NCI-H460 (cell line): ENCODE measurements at regions not wholly inside any gene's neighbourhood (a gene's known extent, or its start where the extent isn't known, plus 50 kb on each side); places are given as distances from the start of the nearest gene placed in this dataset.
"Not testable (repeated sequence)": the region's sequence is repeated elsewhere in the genome, so short reads cannot be mapped to it uniquely, and the experiment has no call there.

Experiments used
- DNase-seq: peaks from one replicate; pipeline ENCODE4 v3.0.0-alpha.2; 2016; ENCODE audit warnings: low read depth; ENCODE audit errors: extremely low read depth

DNA sequence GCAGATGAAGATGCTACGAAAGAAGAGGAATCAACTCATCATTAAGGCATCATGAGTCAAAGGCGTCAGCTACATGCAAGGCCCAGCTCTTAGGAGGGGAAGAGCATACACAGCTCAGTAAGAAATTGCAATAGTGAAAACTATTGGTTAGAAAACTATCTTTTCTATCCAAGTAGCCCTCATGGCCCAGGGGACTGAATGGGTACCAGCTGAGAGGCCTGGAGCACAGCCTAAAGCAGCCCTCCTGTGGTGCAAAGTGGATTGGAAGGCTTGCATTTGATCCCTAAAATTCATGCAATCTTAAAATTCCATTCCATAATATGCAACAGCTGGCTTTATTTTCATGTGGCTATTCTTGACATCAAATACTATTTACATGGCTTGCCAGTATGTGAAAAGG, 251.8 kb upstream of the USP24 start:
- no peak for DNase-seq

DNA sequence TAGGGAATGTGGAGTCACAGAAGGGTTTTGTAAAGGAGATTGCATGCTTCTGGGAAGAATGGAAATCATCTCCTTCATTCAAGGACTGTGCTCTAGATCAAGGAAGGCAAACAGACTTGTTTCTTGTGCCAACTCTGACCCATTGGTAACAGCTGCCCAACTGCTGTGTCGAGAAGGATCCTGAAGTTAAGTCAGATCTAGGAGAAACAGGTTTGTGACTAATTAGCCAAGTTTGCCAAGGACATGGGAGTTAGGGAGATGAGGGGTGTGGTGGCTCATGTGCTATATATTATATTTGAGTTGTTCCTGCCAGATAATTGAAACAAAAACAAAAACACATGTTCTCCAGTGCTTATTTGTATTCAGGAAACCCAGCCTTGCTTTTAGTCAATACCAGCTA, 251.2 kb upstream of the USP24 start:
- DNase-seq, result no peak

GRCh38 chr1:55464550-55464949, 249.4 kb upstream of the USP24 start:
- DNase-seq, result no peak

DNA sequence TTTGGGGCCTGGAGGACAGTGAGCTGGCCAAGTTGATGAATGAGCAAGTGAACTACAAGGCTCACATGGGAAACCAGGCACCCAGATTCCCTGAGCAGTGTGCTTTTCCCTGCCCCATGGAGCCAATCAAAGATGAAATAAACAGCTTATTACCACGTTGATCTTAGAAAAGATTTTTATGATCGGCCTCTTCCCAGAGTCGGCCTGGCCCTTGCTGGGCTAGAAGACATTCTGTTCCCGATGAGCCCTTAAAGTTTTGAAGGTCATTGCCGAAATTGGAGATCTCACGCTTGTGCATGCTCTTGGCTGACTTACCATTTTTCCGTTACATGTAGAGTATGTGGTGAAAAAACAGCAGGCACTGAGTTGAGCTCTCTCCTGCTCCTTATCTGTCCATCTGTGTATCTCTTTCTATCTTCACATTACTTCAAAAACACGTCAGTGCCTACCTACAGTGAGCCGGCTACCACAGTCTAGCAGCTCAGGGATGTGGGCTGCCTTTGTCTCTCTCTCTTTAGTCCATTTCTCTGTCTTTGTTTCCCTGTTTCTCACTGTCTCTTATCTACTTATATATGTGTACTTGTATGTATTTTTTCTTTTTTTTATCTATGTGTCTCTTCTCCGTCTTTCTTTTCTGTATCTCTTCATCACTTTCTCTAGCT, 248.8 kb upstream of the USP24 start:
- DNase-seq, result no peak

- no peak for DNase-seq
These were observed 242.7 kb upstream of the USP24 start for GRCh38 chr1:55457874-55458273.

GRCh38 chr1:55456971-55457370, 241.8 kb upstream of the USP24 start:
- no peak for DNase-seq

- no peak for DNase-seq
These were observed 233.1 kb upstream of the USP24 start for GRCh38 chr1:55448261-55448660.

DNA sequence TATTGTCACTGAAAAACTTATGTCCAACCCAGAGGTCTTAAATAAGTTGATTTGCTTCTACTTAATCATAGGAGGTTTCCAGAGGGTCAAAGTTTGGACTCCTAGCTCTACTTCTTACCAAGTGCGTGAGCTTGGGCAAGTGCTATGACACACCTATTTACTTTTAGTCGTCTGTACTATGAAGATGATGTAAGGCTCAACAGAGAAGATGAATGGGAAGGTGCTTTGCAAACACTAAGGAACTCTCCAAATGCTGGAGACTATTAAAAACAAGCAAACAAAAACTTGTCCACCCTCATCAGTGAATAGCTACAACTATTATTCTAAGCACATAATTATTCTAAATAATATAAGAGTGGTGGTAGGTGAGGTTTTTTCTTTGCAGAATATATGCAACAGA, 232.3 kb upstream of the USP24 start:
- DNase-seq, result peak; percentile 48

DNA sequence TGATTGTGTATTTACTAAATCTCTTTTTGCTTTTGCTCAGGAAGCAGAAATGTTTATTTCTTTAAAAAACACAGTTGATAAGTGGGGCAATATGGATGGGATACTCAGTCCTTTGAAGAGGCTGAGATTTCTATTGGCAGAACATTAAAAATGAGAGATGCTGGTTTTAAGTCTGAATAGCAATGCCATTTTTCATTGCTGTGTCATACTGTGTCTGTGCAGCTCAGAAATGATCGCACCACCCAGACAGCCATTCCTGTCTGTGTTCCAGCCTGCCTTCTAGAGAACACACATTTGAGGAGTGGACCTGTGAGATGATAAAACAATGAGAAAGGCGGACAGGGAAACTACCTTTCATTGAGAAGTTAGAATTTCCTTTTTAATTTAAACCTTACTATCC, 231.2 kb upstream of the USP24 start:
- no peak for DNase-seq

GRCh38 chr1:55445416-55445815, 230.3 kb upstream of the USP24 start:
- DNase-seq, result no peak

GRCh38 chr1:55444667-55445066, 229.5 kb upstream of the USP24 start:
- no peak for DNase-seq

- DNase-seq, result peak; percentile 91
These were observed 228.2 kb upstream of the USP24 start for GRCh38 chr1:55443175-55443915.

DNA sequence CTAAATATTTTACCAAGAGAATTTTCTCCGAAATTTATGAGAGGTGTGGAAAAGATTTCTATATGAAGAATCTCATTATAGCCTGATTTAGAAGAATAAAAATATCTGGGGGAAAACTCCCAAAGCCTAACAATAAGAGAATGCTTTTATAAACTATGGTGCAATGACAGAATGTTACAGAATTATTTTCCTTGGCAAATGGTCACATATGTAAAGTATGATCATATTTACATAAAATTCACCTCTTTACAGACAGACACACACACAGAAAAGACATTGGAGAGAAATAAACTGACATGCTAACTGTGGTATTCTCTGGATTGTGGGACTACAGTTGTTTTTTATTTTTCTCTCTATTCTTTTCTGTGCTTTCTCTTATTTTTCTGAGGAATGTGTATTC, 226.3 kb upstream of the USP24 start:
- DNase-seq, result no peak

DNA sequence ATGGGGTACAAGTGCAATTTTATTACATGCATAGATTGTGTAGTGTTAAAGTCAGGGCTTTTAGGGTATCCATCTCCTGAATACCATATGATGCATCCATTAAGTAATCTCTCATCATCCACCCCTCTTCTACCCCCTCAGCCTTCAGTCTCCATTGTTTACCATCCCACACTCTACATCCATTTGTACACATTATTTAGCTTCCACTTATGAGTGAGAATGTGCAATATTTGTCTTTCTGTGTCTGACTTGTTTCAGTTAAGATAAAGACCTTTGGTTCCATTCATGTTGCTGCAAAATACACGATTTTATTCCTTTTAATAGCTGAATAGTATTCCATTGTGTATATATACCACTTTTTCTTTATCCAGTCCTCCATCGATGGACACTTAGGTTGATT, 222.5 kb upstream of the USP24 start:
- DNase-seq, result no peak

DNA sequence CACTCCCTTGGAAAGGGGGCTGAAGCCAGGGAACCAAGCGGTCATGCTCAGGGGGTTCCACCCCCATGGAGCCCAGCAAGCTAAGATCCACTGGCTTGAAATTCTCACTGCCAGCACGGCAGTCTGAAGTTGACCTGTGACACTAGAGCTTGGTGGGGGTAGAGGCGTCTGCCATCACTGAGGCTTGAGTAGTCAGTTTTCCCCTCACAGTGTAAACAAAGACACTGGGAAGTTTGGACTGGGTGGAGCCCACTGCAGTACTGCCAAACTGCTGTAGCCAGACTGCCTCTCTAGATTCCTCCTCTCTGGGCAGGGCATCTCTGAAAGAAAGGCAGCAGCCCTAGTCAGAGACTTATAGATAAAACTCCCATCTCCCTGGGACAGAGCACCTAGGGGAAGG, 215.6 kb upstream of the USP24 start:
- not testable (repeated sequence) for DNase-seq

DNA sequence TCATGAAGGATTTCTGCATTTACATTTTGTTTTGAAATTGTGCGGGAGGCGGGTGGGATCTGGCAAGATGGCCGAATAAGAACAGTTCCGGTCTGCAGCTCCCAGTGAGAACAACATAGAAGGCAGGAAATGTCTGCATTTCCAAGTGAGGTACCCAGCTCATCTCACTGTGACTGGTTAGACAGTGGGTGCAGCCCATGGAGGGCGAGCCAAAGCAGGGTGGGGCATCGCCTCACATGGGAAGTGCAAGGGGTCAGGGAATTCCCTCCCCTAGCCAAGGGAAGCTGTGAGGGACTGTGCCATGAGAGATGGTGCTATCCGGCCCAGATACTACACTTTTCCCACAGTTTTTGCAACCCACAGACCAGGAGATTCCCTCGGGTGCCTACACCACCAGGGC, 215.0 kb upstream of the USP24 start:
- not testable (repeated sequence) for DNase-seq

- peak; percentile 97 for DNase-seq
These were observed 214.1 kb upstream of the USP24 start for GRCh38 chr1:55428944-55429931.

- DNase-seq, result no peak
These were observed 213.1 kb upstream of the USP24 start for GRCh38 chr1:55428231-55428630.

DNA sequence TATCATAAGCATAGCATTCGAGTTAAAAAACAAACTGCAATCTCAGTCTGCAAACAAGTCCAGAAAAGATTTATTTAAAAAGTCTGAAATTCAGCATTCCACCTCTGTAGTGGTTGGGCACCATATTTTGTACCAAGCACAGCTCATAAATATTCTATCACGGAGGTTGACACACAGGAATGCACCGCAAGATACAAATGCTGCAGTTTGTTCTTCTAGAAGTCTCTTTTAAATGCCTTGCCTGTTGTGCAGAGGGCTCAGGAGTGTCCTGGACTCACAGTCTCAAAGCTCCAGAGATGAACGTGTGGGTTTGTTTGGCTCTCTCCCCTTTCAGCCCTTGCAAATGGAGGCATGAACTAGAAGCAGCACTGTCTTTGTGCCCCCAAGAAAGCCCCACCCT, 212.4 kb upstream of the USP24 start:
- DNase-seq, result no peak

DNA sequence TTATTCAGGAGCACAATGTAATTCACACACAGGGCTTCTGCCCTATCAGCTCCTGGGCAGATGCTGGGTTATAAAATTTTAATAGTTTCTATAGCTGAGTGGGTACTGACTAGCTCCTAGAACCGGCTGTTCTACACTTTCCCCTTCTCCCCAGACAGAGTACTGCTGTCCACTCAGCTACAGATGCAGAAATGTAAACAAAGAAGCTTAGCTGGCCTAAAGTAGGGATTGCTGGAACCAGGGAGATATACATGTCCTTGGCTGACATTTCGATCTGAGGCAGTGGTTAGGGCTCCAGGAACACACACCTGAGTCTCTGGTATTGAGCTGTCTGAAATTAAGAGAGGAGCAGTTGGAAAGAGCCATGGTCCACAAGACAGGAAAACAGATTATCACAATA, 211.5 kb upstream of the USP24 start:
- DNase-seq, result no peak

DNA sequence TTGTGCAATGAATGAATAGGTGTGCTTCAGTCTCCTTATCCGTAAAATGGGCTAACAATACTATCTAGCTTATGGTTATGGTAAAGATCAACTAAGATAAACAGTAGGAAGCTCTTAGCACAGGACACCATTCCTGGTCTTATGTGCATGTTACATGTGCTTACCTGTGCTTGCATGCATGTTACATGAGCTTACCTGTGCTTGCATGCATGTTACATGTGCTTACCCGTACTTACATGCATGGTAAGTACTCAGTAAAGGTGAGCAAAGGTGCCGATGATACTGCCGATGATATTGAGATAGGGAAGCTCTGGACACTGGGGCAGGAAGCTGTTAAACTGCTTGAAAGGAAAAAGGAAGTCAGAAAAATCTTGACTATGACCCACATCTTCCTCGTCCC, 211.0 kb upstream of the USP24 start:
- DNase-seq, result no peak
